ENCODE measurements at regions not wholly inside any gene's neighbourhood (a gene's known extent, or its start where the extent isn't known, plus 50 kb on each side); places are given as distances from the start of the nearest gene placed in this dataset.
"Not testable (repeated sequence)": the region's sequence is repeated elsewhere in the genome, so short reads cannot be mapped to it uniquely, and the experiment has no call there.

GRCh38 chr4:53906606-53907190, 157.7 kb downstream of the CHIC2 start:
- Mint-ChIP-seq H3K9me3 (no peaks in the 10 kb centered on the region), H3K4me3 (peak overlapping the region in 1 of 2 donors; percentile 38), H3K27me3 (peaks cover 88% of the 10 kb centered on the region), H3K4me1 (peaks cover 13% of the 10 kb centered on the region), H3K27ac (no peak overlapping the region)
- ATAC-seq, result no peak
- DNase-seq, result no peak

GRCh38 chr4:53905941-53906377, 158.4 kb downstream of the CHIC2 start:
- ATAC-seq, result peak; percentile 67
- DNase-seq, result no peak
- Mint-ChIP-seq H3K27me3 (peaks cover 95% of the 10 kb centered on the region), H3K4me3 (peak overlapping the region; percentile 38 to 40), H3K27ac (no peak overlapping the region), H3K4me1 (peaks cover 13% of the 10 kb centered on the region), H3K9me3 (no peaks in the 10 kb centered on the region)

GRCh38 chr4:53905276-53905940, 159.0 kb downstream of the CHIC2 start:
- DNase-seq, result no peak
- H3K4me1 Mint-ChIP-seq, result peaks cover 13% of the 10 kb centered on the region
- no peak overlapping the region for H3K27ac Mint-ChIP-seq
- H3K4me3 Mint-ChIP-seq, result no peak overlapping the region
- H3K27me3 Mint-ChIP-seq, result peaks cover 96% of the 10 kb centered on the region
- ATAC-seq, result no peak
- H3K9me3 Mint-ChIP-seq, result no peaks in the 10 kb centered on the region

- ATAC-seq (no peak), DNase-seq (no peak)
- Mint-ChIP-seq H3K27me3 (peaks cover 85% of the 10 kb centered on the region), H3K27ac (no peak overlapping the region), H3K4me1 (peaks cover 7% of the 10 kb centered on the region), H3K9me3 (no peaks in the 10 kb centered on the region), H3K4me3 (no peak overlapping the region)
Measured at GRCh38 chr4:53902786-53903185, 161.6 kb downstream of the CHIC2 start.

- no peak overlapping the region for H3K4me3 Mint-ChIP-seq
- no peak for ATAC-seq
- H3K27ac Mint-ChIP-seq, result no peak overlapping the region
- no peak for DNase-seq
- peaks cover 66% of the 10 kb centered on the region for H3K27me3 Mint-ChIP-seq
- H3K9me3 Mint-ChIP-seq, result no peaks in the 10 kb centered on the region
- no peaks in the 10 kb centered on the region for H3K4me1 Mint-ChIP-seq
Measured at GRCh38 chr4:53900271-53900649, 164.1 kb downstream of the CHIC2 start.

- peaks cover 60% of the 10 kb centered on the region for H3K27me3 Mint-ChIP-seq
- ATAC-seq (no peak), DNase-seq (no peak)
- H3K4me1 Mint-ChIP-seq, result no peaks in the 10 kb centered on the region
- H3K4me3 Mint-ChIP-seq, result no peak overlapping the region
- H3K9me3 Mint-ChIP-seq, result no peaks in the 10 kb centered on the region
- no peak overlapping the region for H3K27ac Mint-ChIP-seq
Measured at GRCh38 chr4:53899586-53900270, 164.7 kb downstream of the CHIC2 start.

- Mint-ChIP-seq H3K27me3 (peaks cover 23% of the 10 kb centered on the region), H3K4me1 (no peaks in the 10 kb centered on the region), H3K27ac (no peak overlapping the region)
Measured at GRCh38 chr4:53895137-53895536, 169.3 kb downstream of the CHIC2 start.

GRCh38 chr4:53890461-53890860, 173.9 kb downstream of the CHIC2 start:
- no peak overlapping the region for H3K4me3 Mint-ChIP-seq
- H3K27me3 Mint-ChIP-seq, result peaks cover 13% of the 10 kb centered on the region
- no peaks in the 10 kb centered on the region for H3K4me1 Mint-ChIP-seq
- DNase-seq, result no peak
- no peaks in the 10 kb centered on the region for H3K9me3 Mint-ChIP-seq
- no peak for ATAC-seq
- no peak overlapping the region for H3K27ac Mint-ChIP-seq

More at GRCh38 chr4:53895137-53895536, 169.3 kb downstream of the CHIC2 start:
- H3K4me3 Mint-ChIP-seq, result no peak overlapping the region
- DNase-seq, result no peak
- no peaks in the 10 kb centered on the region for H3K9me3 Mint-ChIP-seq
- ATAC-seq, result no peak

- H3K9me3 Mint-ChIP-seq, result no peaks in the 10 kb centered on the region
- no peak overlapping the region for H3K27ac Mint-ChIP-seq
- H3K4me3 Mint-ChIP-seq, result no peak overlapping the region
- no peak for ATAC-seq
- peaks cover 21% of the 10 kb centered on the region for H3K27me3 Mint-ChIP-seq
- no peaks in the 10 kb centered on the region for H3K4me1 Mint-ChIP-seq
- DNase-seq, result no peak
Measured at GRCh38 chr4:53889326-53890055, 174.9 kb downstream of the CHIC2 start.

GRCh38 chr4:53886090-53886489, 178.3 kb downstream of the CHIC2 start:
- no peak for DNase-seq
- no peaks in the 10 kb centered on the region for H3K4me1 Mint-ChIP-seq

GRCh38 chr4:53885668-53886067, 178.7 kb downstream of the CHIC2 start:
- no peaks in the 10 kb centered on the region for H3K9me3 Mint-ChIP-seq
- H3K27me3 Mint-ChIP-seq, result peaks cover 14% of the 10 kb centered on the region
- no peak overlapping the region for H3K27ac Mint-ChIP-seq
- DNase-seq, result no peak
- H3K4me1 Mint-ChIP-seq, result no peaks in the 10 kb centered on the region
- ATAC-seq, result no peak
- H3K4me3 Mint-ChIP-seq, result no peak overlapping the region

More at GRCh38 chr4:53886090-53886489, 178.3 kb downstream of the CHIC2 start:
- Mint-ChIP-seq H3K27ac (no peak overlapping the region), H3K4me3 (no peak overlapping the region), H3K27me3 (peaks cover 14% of the 10 kb centered on the region), H3K9me3 (no peaks in the 10 kb centered on the region)
- no peak for ATAC-seq

- not testable (repeated sequence) for H3K27ac Mint-ChIP-seq, DNase-seq, H3K4me1 Mint-ChIP-seq, H3K9me3 Mint-ChIP-seq, H3K4me3 Mint-ChIP-seq, ATAC-seq
- H3K27me3 Mint-ChIP-seq, result peaks cover 28% of the 10 kb centered on the region
Measured at GRCh38 chr4:53877096-53877495, 187.3 kb downstream of the CHIC2 start.

GRCh38 chr4:53866055-53866454, 198.3 kb downstream of the CHIC2 start:
- ATAC-seq (no peak), DNase-seq (no peak)
- Mint-ChIP-seq H3K27ac (no peak overlapping the region), H3K4me1 (no peaks in the 10 kb centered on the region), H3K4me3 (no peak overlapping the region), H3K9me3 (no peaks in the 10 kb centered on the region), H3K27me3 (peaks cover 10% of the 10 kb centered on the region)

- no peaks in the 10 kb centered on the region for H3K4me1 Mint-ChIP-seq
- H3K9me3 Mint-ChIP-seq, result no peaks in the 10 kb centered on the region
- ATAC-seq (no peak), DNase-seq (no peak)
- no peak overlapping the region for H3K4me3 Mint-ChIP-seq
- peaks cover 5% of the 10 kb centered on the region for H3K27me3 Mint-ChIP-seq
- H3K27ac Mint-ChIP-seq, result no peak overlapping the region
Measured at GRCh38 chr4:53865054-53865453, 199.4 kb downstream of the CHIC2 start.

GRCh38 chr4:53863736-53864365, 200.6 kb downstream of the CHIC2 start:
- no peak overlapping the region for H3K4me3 Mint-ChIP-seq
- H3K4me1 Mint-ChIP-seq, result no peaks in the 10 kb centered on the region
- no peaks in the 10 kb centered on the region for H3K27me3 Mint-ChIP-seq
- H3K27ac Mint-ChIP-seq, result peak overlapping the region in 1 of 2 donors; percentile 29
- no peak for DNase-seq
- no peak for ATAC-seq
- H3K9me3 Mint-ChIP-seq, result no peaks in the 10 kb centered on the region
